H1 (cell line): ENCODE measurements at regions not wholly inside any gene's neighbourhood (a gene's known extent, or its start where the extent isn't known, plus 50 kb on each side); places are given as distances from the start of the nearest gene placed in this dataset.

Experiments used
- CTCF ChIA-PET: fragments of 300-600 bp; sonication (Branson Sonifier 250); formaldehyde crosslinking; loops from one replicate; lab custom pipeline; 2021; ENCODE audit not compliant: partially characterized antibody; lab: Charles Lee
- POLR2A ChIA-PET: fragments of 300-600 bp; sonication (Branson Sonifier 250); formaldehyde crosslinking; loops from one replicate; lab custom pipeline; 2021; ENCODE audit warnings: inconsistent platforms; ENCODE audit not compliant: partially characterized antibody; lab: Charles Lee
- DNase-seq, 2 experiments: peaks; one replicate each; pipeline versions ENCODE4 v3.0.0 to v3.0.0-alpha.2; 2010 to 2022; ENCODE audit warnings: low spot score in 2 of 2, low read depth in 1 of 2, mixed read lengths in 1 of 2
- FAIRE-seq: peaks from 2 replicates; lab custom pipeline; 2011; peaks lifted over from hg19 to GRCh38; lab: Jason Lieb, UNC
- H2AFZ ChIP-seq: 2 replicates; pipeline ENCODE4 v1.8.1; 2012; ENCODE audit warnings: low read length, inconsistent platforms
- H2AK5ac ChIP-seq: 2 replicates; pipeline ENCODE4 v1.6.1; 2013; ENCODE audit warnings: low read depth, low read length
- H2BK120ac ChIP-seq: replicated peaks from 2 replicates; pipeline ENCODE3; 2013; ENCODE audit warnings: low read depth, low read length, inconsistent platforms
- H2BK12ac ChIP-seq: 2 replicates; pipeline ENCODE4 v1.6.1; 2013; ENCODE audit warnings: low read depth, low read length
- H2BK15ac ChIP-seq: 2 replicates; pipeline ENCODE4 v1.6.1; 2013; ENCODE audit warnings: low read length
- H2BK20ac ChIP-seq: 2 replicates; pipeline ENCODE4 v1.6.1; 2013; ENCODE audit warnings: low read length
- H2BK5ac ChIP-seq: 2 replicates; pipeline ENCODE4 v1.6.1; 2013; ENCODE audit warnings: low read depth, low read length
- H3K14ac ChIP-seq: 2 replicates; pipeline ENCODE4 v1.6.1; 2013; ENCODE audit warnings: inconsistent platforms; ENCODE audit not compliant: insufficient read length
- H3K18ac ChIP-seq: 2 replicates; pipeline ENCODE4 v1.6.1; 2013; ENCODE audit warnings: low read length; ENCODE audit errors: extremely low read depth
- H3K23ac ChIP-seq: 2 replicates; pipeline ENCODE4 v1.6.1; 2013; ENCODE audit warnings: inconsistent platforms; ENCODE audit not compliant: insufficient read length
- H3K23me2 ChIP-seq: 2 replicates; pipeline ENCODE4 v1.6.1; 2013; ENCODE audit warnings: low read depth, low read length
- H3K27ac ChIP-seq: 2 replicates; pipeline ENCODE4 v1.6.1; 2011; ENCODE audit warnings: low read depth, low read length, inconsistent platforms
- H3K27me3 ChIP-seq, 4 experiments: replicated peaks in 1 of 4; 1 replicate in 1 of 4; 2 replicates in 3 of 4; pipeline versions ENCODE4 v1.6.1 to v1.8.1; 2011 to 2013; ENCODE audit warnings: low read length in 3 of 4, mild to moderate bottlenecking in 3 of 4, inconsistent platforms in 2 of 4, mixed read lengths in 2 of 4, moderate library complexity in 1 of 4; ENCODE audit not compliant: control insufficient read depth in 3 of 4, insufficient read depth in 3 of 4; ENCODE audit errors: extremely low read depth in 1 of 4
- H3K36me3 ChIP-seq, 4 experiments: 2 replicates each; pipeline versions ENCODE4 v1.6.1 to v1.8.1; 2011 to 2013; ENCODE audit warnings: mild to moderate bottlenecking in 4 of 4, low read length in 3 of 4, moderate library complexity in 2 of 4, control low read depth in 1 of 4, inconsistent platforms in 1 of 4; ENCODE audit not compliant: insufficient read depth in 4 of 4, control insufficient read depth in 2 of 4
- H3K4ac ChIP-seq: replicated peaks from 2 replicates; pipeline ENCODE3; 2013; ENCODE audit warnings: low read length, low read depth, mixed read lengths, inconsistent platforms; ENCODE audit not compliant: insufficient read length
- H3K4me1 ChIP-seq, 4 experiments: replicated peaks in 1 of 4; 1 replicate in 1 of 4; 2 replicates in 3 of 4; pipeline versions ENCODE4 v1.6.1 to v1.8.1; 2011 to 2013; ENCODE audit warnings: low read length in 3 of 4, inconsistent platforms in 2 of 4, mixed read lengths in 1 of 4; ENCODE audit not compliant: insufficient read depth in 4 of 4, control insufficient read depth in 3 of 4
- H3K4me2 ChIP-seq, 2 experiments: 2 replicates each; pipeline versions ENCODE4 v1.6.1 to v1.8.1; 2011 to 2013; ENCODE audit warnings: low read depth in 2 of 2, low read length in 2 of 2, control low read depth in 1 of 2, inconsistent platforms in 1 of 2, mild to moderate bottlenecking in 1 of 2; ENCODE audit not compliant: insufficient read depth in 1 of 2
- H3K4me3 ChIP-seq, 4 experiments: fragments of 200-600, 300-600 bp in 1 of 4; sonication (generic), shearing (Covaris generic), sonication (Bioruptor Twin) in 1 of 4; 2 replicates each; pipeline versions ENCODE4 v1.5.1 to v1.8.1; 2011 to 2016; ENCODE audit warnings: low read length in 4 of 4, low read depth in 3 of 4, control low read depth in 2 of 4, inconsistent platforms in 2 of 4, mild to moderate bottlenecking in 2 of 4, mixed read lengths in 1 of 4, moderate library complexity in 1 of 4; ENCODE audit not compliant: insufficient read depth in 2 of 4; ENCODE audit errors: extremely low read depth in 1 of 4
- H3K56ac ChIP-seq: replicated peaks from 2 replicates; pipeline ENCODE3; 2013; ENCODE audit warnings: low read depth, mild to moderate bottlenecking, mixed read lengths, low read length, inconsistent platforms; ENCODE audit not compliant: insufficient read length
- H3K79me1 ChIP-seq: 2 replicates; pipeline ENCODE4 v1.6.1; 2013; ENCODE audit warnings: low read depth, low read length, control low read depth
- H3K79me2 ChIP-seq, 2 experiments: 2 replicates each; pipeline versions ENCODE4 v1.6.1 to v1.8.1; 2012 to 2013; ENCODE audit warnings: low read length in 2 of 2, mild to moderate bottlenecking in 2 of 2, inconsistent platforms in 1 of 2; ENCODE audit not compliant: insufficient read depth in 2 of 2, control insufficient read depth in 1 of 2
- H3K9ac ChIP-seq, 4 experiments: replicated peaks in 1 of 4; 1 replicate in 1 of 4; 2 replicates in 3 of 4; pipeline versions ENCODE4 v1.6.1 to v1.8.1; 2011 to 2013; ENCODE audit warnings: low read depth in 3 of 4, low read length in 3 of 4, control low read depth in 2 of 4, mild to moderate bottlenecking in 2 of 4, moderate library complexity in 2 of 4, inconsistent platforms in 1 of 4; ENCODE audit errors: extremely low read depth in 1 of 4
- H3K9me3 ChIP-seq, 2 experiments: 2 replicates each; pipeline versions ENCODE4 v1.6.1 to v1.8.1; 2012 to 2013; ENCODE audit warnings: mild to moderate bottlenecking in 2 of 2, moderate library complexity in 2 of 2, control low read depth in 1 of 2, inconsistent platforms in 1 of 2, low read depth in 1 of 2, low read length in 1 of 2, mixed read lengths in 1 of 2; ENCODE audit not compliant: insufficient read depth in 2 of 2
- H4K20me1 ChIP-seq, 2 experiments: replicated peaks in 1 of 2; 2 replicates each; pipeline versions ENCODE3 to v1.8.1; 2011 to 2013; ENCODE audit warnings: inconsistent platforms in 2 of 2, low read length in 2 of 2, mild to moderate bottlenecking in 1 of 2; ENCODE audit not compliant: insufficient read depth in 2 of 2, control insufficient read depth in 1 of 2
- H4K5ac ChIP-seq: 2 replicates; pipeline ENCODE4 v1.6.1; 2013; ENCODE audit warnings: low read length, low read depth, mixed read lengths, inconsistent platforms; ENCODE audit not compliant: insufficient read length
- H4K8ac ChIP-seq: 2 replicates; pipeline ENCODE4 v1.8.0; 2013; ENCODE audit warnings: mild to moderate bottlenecking, moderate library complexity, low read length, inconsistent platforms; ENCODE audit not compliant: insufficient read depth; ENCODE audit errors: extremely low read depth
- H4K91ac ChIP-seq: replicated peaks from 2 replicates; pipeline ENCODE3; 2013; ENCODE audit warnings: low read length, mixed read lengths, inconsistent platforms; ENCODE audit not compliant: insufficient read length
- KDM1A ChIP-seq: fragments of 200-600, 300-600 bp; sonication (generic); IDR thresholded peaks from 2 replicates; pipeline ENCODE4 v1.7.1; 2016; ENCODE audit warnings: mild to moderate bottlenecking, low read length, borderline replicate concordance
- WGBS, 2 experiments: shearing (Covaris generic) in 1 of 2; methylation state at CpG; one replicate each; pipeline versions ENCODE4 v1.1.6 to v1.1.7; 2013 to 2015; ENCODE audit warnings: low lambda C conversion rate in 2 of 2, mixed read lengths in 2 of 2, inconsistent platforms in 1 of 2, low coverage in 1 of 2, missing lambda C conversion rate in 1 of 2; ENCODE audit not compliant: insufficient replicate concordance in 2 of 2, insufficient coverage in 1 of 2, insufficient read length in 1 of 2; ENCODE audit errors: extremely low coverage in 1 of 2, missing lambda C conversion rate in 1 of 2; 5-methylcytosine and 5-hydroxymethylcytosine counted together
- TF ChIP-seq, protein P1 (sequence below): IDR thresholded peaks from 2 replicates; pipeline ENCODE4 v1.6.1; 2011; ENCODE audit warnings: low read length, improper control_type of control experiment

DNA sequence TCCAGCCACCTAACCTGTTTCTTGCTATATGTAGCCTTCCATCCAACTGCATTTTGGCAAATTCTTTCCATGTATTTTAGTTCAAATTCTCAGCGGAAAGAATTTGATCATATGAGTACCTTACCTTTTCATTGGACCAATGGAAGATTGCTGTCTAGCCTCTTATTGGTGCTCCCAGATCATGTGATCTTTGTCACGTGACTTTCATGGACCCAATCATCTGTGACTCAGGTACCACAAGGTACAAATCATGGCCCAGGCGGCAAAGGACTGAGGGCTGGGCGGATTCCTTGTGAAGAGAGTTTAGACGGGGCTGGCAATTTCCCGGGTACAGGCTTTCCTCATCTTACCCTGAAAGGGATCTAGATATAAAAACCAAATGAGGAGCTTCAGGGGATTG is 85.9 kb upstream of the TBX20 start:
- H3K9ac ChIP-seq, result no peak overlapping the region
- H2BK120ac ChIP-seq, result no peak overlapping the region
- no peak overlapping the region for H3K14ac ChIP-seq
- H3K9me3 ChIP-seq, result no peaks in the 10 kb centered on the region; a peak in 1 of 4 replicates
- no peak overlapping the region for H3K4me3 ChIP-seq
- H2BK12ac ChIP-seq, result no peak overlapping the region
- no peaks in the 10 kb centered on the region for H3K79me1 ChIP-seq
- no peak overlapping the region for H3K18ac ChIP-seq
- 87% methylated on average over 6 of the region's 6 CpGs; no CpG with 5 or more reads in 1 of the 2 experiments for whole genome bisulfite sequencing, 2 experiments
- CTCF ChIA-PET, result interaction anchor here (0.6 to 1.0 kb wide), 3 partner anchors 48 to 85 kb away, joined by 3 to 4 read pairs (median 3); no protein-coding TSS in a partner anchor
- H4K5ac ChIP-seq, result no peak overlapping the region
- no peaks in the 10 kb centered on the region for H4K20me1 ChIP-seq
- H2BK15ac ChIP-seq, result no peak overlapping the region
- H2BK5ac ChIP-seq, result no peak overlapping the region
- no peak overlapping the region for H3K27ac ChIP-seq
- H2BK20ac ChIP-seq, result no peak overlapping the region
- no peak overlapping the region for H3K23ac ChIP-seq
- H3K4me2 ChIP-seq, result no peak overlapping the region
- no peaks in the 10 kb centered on the region for H3K79me2 ChIP-seq
- H4K8ac ChIP-seq, result no peak overlapping the region
- no peak for TF ChIP-seq KDM1A
- TF ChIP-seq, protein P1, sequence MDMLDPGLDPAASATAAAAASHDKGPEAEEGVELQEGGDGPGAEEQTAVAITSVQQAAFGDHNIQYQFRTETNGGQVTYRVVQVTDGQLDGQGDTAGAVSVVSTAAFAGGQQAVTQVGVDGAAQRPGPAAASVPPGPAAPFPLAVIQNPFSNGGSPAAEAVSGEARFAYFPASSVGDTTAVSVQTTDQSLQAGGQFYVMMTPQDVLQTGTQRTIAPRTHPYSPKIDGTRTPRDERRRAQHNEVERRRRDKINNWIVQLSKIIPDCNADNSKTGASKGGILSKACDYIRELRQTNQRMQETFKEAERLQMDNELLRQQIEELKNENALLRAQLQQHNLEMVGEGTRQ, result 0 out of 2 replicates have a peak, but pooled peaks have one; percentile 30
- H2AFZ ChIP-seq, result no peak overlapping the region; the same call in 1 of the 2 replicates
- H3K4me1 ChIP-seq, result peaks cover 0 to 2% (median 0%) of the 10 kb centered on the region in 4 experiments; a peak in 1 of 7 replicates
- no peak overlapping the region for H2AK5ac ChIP-seq
- no peak overlapping the region for H4K91ac ChIP-seq
- POLR2A ChIA-PET, result no interaction called here
- no peak for FAIRE-seq
- H3K56ac ChIP-seq, result no peak overlapping the region
- no peaks in the 10 kb centered on the region for H3K36me3 ChIP-seq
- H3K27me3 ChIP-seq, result no peaks in the 10 kb centered on the region
- no peak overlapping the region for H3K4ac ChIP-seq
- no peaks in the 10 kb centered on the region for H3K23me2 ChIP-seq
- no peak for DNase-seq
